ENCODE measurements at regions not wholly inside any gene's neighbourhood (a gene's known extent, or its start where the extent isn't known, plus 50 kb on each side); places are given as distances from the start of the nearest gene placed in this dataset.
A peak's percentile ranks its signal among the peaks of the same experiment; 100 is the strongest.

GRCh38 chr6:79431537-79431933, 105.7 kb downstream of the LCA5 start:
- TF ChIP-seq POLR2A (IDR thresholded peaks at IDR 0.05) (no peak), CTCF (IDR thresholded peaks at IDR 0.05) (peak in 2 of 6 experiments; percentile 24 to 32)
- peak; percentile 10 to 22 for DNase-seq
- intact Hi-C loops (cut with DNase I) = no loop called here
- no peak overlapping the region for H3K4me3 ChIP-seq (replicated peaks in 1 of 3)
- no peaks in the 10 kb centered on the region for H3K36me3 ChIP-seq
- 53 to 57% methylated on average over 4 of the region's 4 CpGs for WGBS, 2 donors
- no peak overlapping the region for H3K27ac ChIP-seq
- no peaks in the 10 kb centered on the region for H3K9me3 ChIP-seq
- no peaks in the 10 kb centered on the region for H3K27me3 ChIP-seq
- H3K4me1 ChIP-seq = peaks cover 0 to 5% of the 10 kb centered on the region in 2 donors

- no peak for DNase-seq
Measured at GRCh38 chr6:79430913-79431536, 106.2 kb downstream of the LCA5 start.

GRCh38 chr6:79427721-79428120, 109.5 kb downstream of the LCA5 start:
- intact Hi-C loops (cut with DNase I) = no loop called here
- no peak for DNase-seq
- Histone ChIP-seq H3K4me3 (replicated peaks in 1 of 3) (no peak overlapping the region), H3K27ac (no peak overlapping the region), H3K27me3 (no peaks in the 10 kb centered on the region), H3K36me3 (no peaks in the 10 kb centered on the region), H3K9me3 (no peaks in the 10 kb centered on the region), H3K4me1 (no peaks in the 10 kb centered on the region)
- WGBS, 2 donors = 74 to 89% methylated on average over 2 of the region's 2 CpGs
- TF ChIP-seq CTCF (IDR thresholded peaks at IDR 0.05) = no peak
- TF ChIP-seq POLR2A (IDR thresholded peaks at IDR 0.05) = no peak

More at GRCh38 chr6:79430913-79431536, 106.2 kb downstream of the LCA5 start:
- 90 to 93% methylated on average over 13 of the region's 13 CpGs for WGBS, 2 donors
- no peaks in the 10 kb centered on the region for H3K27me3 ChIP-seq
- H3K27ac ChIP-seq = no peak overlapping the region
- H3K9me3 ChIP-seq = no peaks in the 10 kb centered on the region
- H3K4me1 ChIP-seq = peaks cover 0 to 5% of the 10 kb centered on the region in 2 donors
- TF ChIP-seq CTCF (IDR thresholded peaks at IDR 0.05) (no peak), POLR2A (IDR thresholded peaks at IDR 0.05) (no peak)
- H3K4me3 ChIP-seq (replicated peaks in 1 of 3) = no peak overlapping the region
- intact Hi-C loops (cut with DNase I) = no loop called here
- H3K36me3 ChIP-seq = no peaks in the 10 kb centered on the region

GRCh38 chr6:79426625-79427278, 110.5 kb downstream of the LCA5 start:
- Histone ChIP-seq H3K4me1 (no peaks in the 10 kb centered on the region), H3K9me3 (no peaks in the 10 kb centered on the region), H3K27ac (no peak overlapping the region), H3K36me3 (no peaks in the 10 kb centered on the region), H3K27me3 (no peaks in the 10 kb centered on the region), H3K4me3 (replicated peaks in 1 of 3) (no peak overlapping the region)
- 93 to 97% methylated on average over 5 of the region's 5 CpGs for WGBS, 2 donors
- no peak for TF ChIP-seq CTCF (IDR thresholded peaks at IDR 0.05)
- TF ChIP-seq POLR2A (IDR thresholded peaks at IDR 0.05) = no peak
- no peak for DNase-seq
- intact Hi-C loops (cut with DNase I) = no loop called here

- 85 to 87% methylated on average over 5 of the region's 5 CpGs for WGBS, 2 donors
- no peaks in the 10 kb centered on the region for H3K27me3 ChIP-seq
- intact Hi-C loops (cut with DNase I) = no loop called here
- H3K4me3 ChIP-seq (replicated peaks in 1 of 3) = no peak overlapping the region
- H3K4me1 ChIP-seq = no peaks in the 10 kb centered on the region
- TF ChIP-seq POLR2A (IDR thresholded peaks at IDR 0.05) = no peak
- no peak for TF ChIP-seq CTCF (IDR thresholded peaks at IDR 0.05)
- H3K27ac ChIP-seq = no peak overlapping the region
- no peaks in the 10 kb centered on the region for H3K36me3 ChIP-seq
- no peaks in the 10 kb centered on the region for H3K9me3 ChIP-seq
- DNase-seq = no peak
Measured at GRCh38 chr6:79425589-79426311, 111.5 kb downstream of the LCA5 start.

All from thyroid gland (tissue), 4 donors.